ENCODE measurements at regions not wholly inside any gene's neighbourhood (a gene's known extent, or its start where the extent isn't known, plus 50 kb on each side); places are given as distances from the start of the nearest gene placed in this dataset.

GRCh38 chr1:59133997-59134396, 162.9 kb upstream of the FGGY start:
- Histone ChIP-seq H3K79me2 (replicated peaks; ENCODE audit: insufficient read depth, low read length) (no peaks in the 10 kb centered on the region), H3K9me3 (ENCODE audit: low read length) (no peaks in the 10 kb centered on the region), H3K4me3 (ENCODE audit: low read length) (no peak overlapping the region), H3K27me3 (ENCODE audit: insufficient read depth, low read depth, low read length) (no peaks in the 10 kb centered on the region), H3K9me2 (ENCODE audit: insufficient read depth, low read length) (no peaks in the 10 kb centered on the region), H2AFZ (ENCODE audit: low read depth, low read length) (no peak overlapping the region), H3K27ac (ENCODE audit: low read length) (no peak overlapping the region), H3F3A (ENCODE audit: insufficient read depth, low read length, poor library complexity, severe bottlenecking) (no peaks in the 10 kb centered on the region), H3K36me3 (ENCODE audit: insufficient read depth, low read length) (no peaks in the 10 kb centered on the region), H3K9ac (ENCODE audit: low read length) (no peak overlapping the region), H3K4me2 (ENCODE audit: low read length) (no peak overlapping the region), H4K20me1 (ENCODE audit: insufficient read depth) (no peaks in the 10 kb centered on the region)
- TF ChIP-seq REST (IDR thresholded peaks at IDR 0.05; ENCODE audit: borderline replicate concordance) (no peak), EP300 (conservative IDR thresholded peaks at IDR 0.05; ENCODE audit: poor library complexity, severe bottlenecking) (no peak), MXI1 (conservative IDR thresholded peaks at IDR 0.05; ENCODE audit: poor library complexity, severe bottlenecking) (no peak), SMC3 (conservative IDR thresholded peaks at IDR 0.05; ENCODE audit: poor library complexity) (no peak), CTCF (IDR thresholded peaks at IDR 0.05; ENCODE audit: poor library complexity, severe bottlenecking) (no peak), POLR2AphosphoS5 (IDR thresholded peaks at IDR 0.05) (no peak), TAF1 (IDR thresholded peaks at IDR 0.05; ENCODE audit: low read depth) (no peak), RAD21 (conservative IDR thresholded peaks at IDR 0.05) (no peak), EZH2 (IDR thresholded peaks at IDR 0.05; ENCODE audit: borderline replicate concordance, insufficient read depth, low read length, poor library complexity, severe bottlenecking) (no peak)

- Histone ChIP-seq H3K36me3 (ENCODE audit: insufficient read depth, low read length) (no peaks in the 10 kb centered on the region), H3K79me2 (replicated peaks; ENCODE audit: insufficient read depth, low read length) (no peaks in the 10 kb centered on the region), H3K4me3 (ENCODE audit: low read length) (no peak overlapping the region), H3K9ac (ENCODE audit: low read length) (no peak overlapping the region), H3K27me3 (ENCODE audit: insufficient read depth, low read depth, low read length) (no peaks in the 10 kb centered on the region), H3K4me2 (ENCODE audit: low read length) (no peak overlapping the region), H3K9me3 (ENCODE audit: low read length) (no peaks in the 10 kb centered on the region), H4K20me1 (ENCODE audit: insufficient read depth) (no peaks in the 10 kb centered on the region), H3F3A (ENCODE audit: insufficient read depth, low read length, poor library complexity, severe bottlenecking) (no peaks in the 10 kb centered on the region), H3K27ac (ENCODE audit: low read length) (no peak overlapping the region), H3K9me2 (ENCODE audit: insufficient read depth, low read length) (no peaks in the 10 kb centered on the region), H2AFZ (ENCODE audit: low read depth, low read length) (no peak overlapping the region)
- TF ChIP-seq REST (IDR thresholded peaks at IDR 0.05; ENCODE audit: borderline replicate concordance) (no peak), TAF1 (IDR thresholded peaks at IDR 0.05; ENCODE audit: low read depth) (no peak), SMC3 (conservative IDR thresholded peaks at IDR 0.05; ENCODE audit: poor library complexity) (no peak), CTCF (IDR thresholded peaks at IDR 0.05; ENCODE audit: poor library complexity, severe bottlenecking) (no peak), EZH2 (IDR thresholded peaks at IDR 0.05; ENCODE audit: borderline replicate concordance, insufficient read depth, low read length, poor library complexity, severe bottlenecking) (no peak), POLR2AphosphoS5 (IDR thresholded peaks at IDR 0.05) (no peak), EP300 (conservative IDR thresholded peaks at IDR 0.05; ENCODE audit: poor library complexity, severe bottlenecking) (no peak), MXI1 (conservative IDR thresholded peaks at IDR 0.05; ENCODE audit: poor library complexity, severe bottlenecking) (no peak), RAD21 (conservative IDR thresholded peaks at IDR 0.05) (no peak)
These were observed 161.1 kb upstream of the FGGY start for GRCh38 chr1:59135761-59136255.
